Neural crest cell (in vitro differentiated cells): ENCODE measurements at regions not wholly inside any gene's neighbourhood (a gene's known extent, or its start where the extent isn't known, plus 50 kb on each side); places are given as distances from the start of the nearest gene placed in this dataset.
A peak's percentile ranks its signal among the peaks of the same experiment; 100 is the strongest.

Experiments
- DNase-seq: peaks from one replicate; pipeline ENCODE4 v3.0.0; 2021; ENCODE audit warnings: low read depth, mixed read lengths, low spot score
- H3K27ac Mint-ChIP-seq: one replicate; pipeline ENCODE4 v1.8.0; 2021; ENCODE audit warnings: mild to moderate bottlenecking, mixed read lengths; ENCODE audit not compliant: unreplicated experiment
- H3K27me3 Mint-ChIP-seq: 2 replicates; pipeline ENCODE4 v1.8.0; 2021; ENCODE audit warnings: low read depth, mild to moderate bottlenecking, mixed read lengths
- H3K36me3 Mint-ChIP-seq: 2 replicates; pipeline ENCODE4 v1.8.0; 2021; ENCODE audit warnings: low read depth, mild to moderate bottlenecking, mixed read lengths
- H3K4me1 Mint-ChIP-seq: 2 replicates; pipeline ENCODE4 v1.8.0; 2021; ENCODE audit warnings: mixed read lengths
- H3K4me3 Mint-ChIP-seq: one replicate; pipeline ENCODE4 v1.8.0; 2021; ENCODE audit warnings: mild to moderate bottlenecking, mixed read lengths
- H3K9me3 Mint-ChIP-seq: 2 replicates; pipeline ENCODE4 v1.8.0; 2021; ENCODE audit warnings: mixed read lengths
- CTCF ChIP-seq: fragments of 200-600 bp; sonication (generic); conservative IDR thresholded peaks from 2 replicates; pipeline ENCODE4 v1.5.0; 2021; ENCODE audit warnings: antibody characterized with exemption, mild to moderate bottlenecking

- Mint-ChIP-seq H3K9me3 (peaks cover 3% of the 10 kb centered on the region), H3K27ac (no peak overlapping the region), H3K27me3 (no peaks in the 10 kb centered on the region)
Observed at GRCh38 chr5:67355120-67355713, 158.6 kb upstream of the CD180 start.

GRCh38 chr5:67353500-67354450, 157.2 kb upstream of the CD180 start:
- Mint-ChIP-seq H3K9me3 (peaks cover 3% of the 10 kb centered on the region), H3K4me3 (no peak overlapping the region), H3K4me1 (peaks cover 40% of the 10 kb centered on the region), H3K27me3 (no peaks in the 10 kb centered on the region), H3K36me3 (no peaks in the 10 kb centered on the region), H3K27ac (peak overlapping the region; percentile 23)
- TF ChIP-seq CTCF, result no peak
- no peak for DNase-seq

More at GRCh38 chr5:67355120-67355713, 158.6 kb upstream of the CD180 start:
- DNase-seq, result no peak
- H3K36me3 Mint-ChIP-seq, result no peaks in the 10 kb centered on the region
- TF ChIP-seq CTCF, result no peak
- no peak overlapping the region for H3K4me3 Mint-ChIP-seq
- H3K4me1 Mint-ChIP-seq, result peaks cover 40% of the 10 kb centered on the region

- no peak for TF ChIP-seq CTCF
- no peak overlapping the region for H3K4me3 Mint-ChIP-seq
- H3K36me3 Mint-ChIP-seq, result peaks cover 6% of the 10 kb centered on the region
- H3K4me1 Mint-ChIP-seq, result peaks cover 33% of the 10 kb centered on the region
- no peak overlapping the region for H3K27ac Mint-ChIP-seq
- H3K9me3 Mint-ChIP-seq, result peaks cover 8% of the 10 kb centered on the region
- no peaks in the 10 kb centered on the region for H3K27me3 Mint-ChIP-seq
- no peak for DNase-seq
Observed at GRCh38 chr5:67350618-67351201, 154.1 kb upstream of the CD180 start.

GRCh38 chr5:67350185-67350584, 153.6 kb upstream of the CD180 start:
- Mint-ChIP-seq H3K4me3 (no peak overlapping the region), H3K36me3 (peaks cover 6% of the 10 kb centered on the region), H3K27ac (no peak overlapping the region), H3K27me3 (no peaks in the 10 kb centered on the region), H3K9me3 (peaks cover 9% of the 10 kb centered on the region), H3K4me1 (peaks cover 29% of the 10 kb centered on the region)
- TF ChIP-seq CTCF, result no peak
- no peak for DNase-seq

GRCh38 chr5:67347821-67348220, 151.2 kb upstream of the CD180 start:
- Mint-ChIP-seq H3K27me3 (no peaks in the 10 kb centered on the region), H3K36me3 (peaks cover 8% of the 10 kb centered on the region), H3K4me1 (peaks cover 8% of the 10 kb centered on the region), H3K4me3 (no peak overlapping the region), H3K9me3 (peaks cover 9% of the 10 kb centered on the region), H3K27ac (no peak overlapping the region)
- TF ChIP-seq CTCF, result no peak
- no peak for DNase-seq
